ENCODE measurements at regions not wholly inside any gene's neighbourhood (a gene's known extent, or its start where the extent isn't known, plus 50 kb on each side); places are given as distances from the start of the nearest gene placed in this dataset.

DNA sequence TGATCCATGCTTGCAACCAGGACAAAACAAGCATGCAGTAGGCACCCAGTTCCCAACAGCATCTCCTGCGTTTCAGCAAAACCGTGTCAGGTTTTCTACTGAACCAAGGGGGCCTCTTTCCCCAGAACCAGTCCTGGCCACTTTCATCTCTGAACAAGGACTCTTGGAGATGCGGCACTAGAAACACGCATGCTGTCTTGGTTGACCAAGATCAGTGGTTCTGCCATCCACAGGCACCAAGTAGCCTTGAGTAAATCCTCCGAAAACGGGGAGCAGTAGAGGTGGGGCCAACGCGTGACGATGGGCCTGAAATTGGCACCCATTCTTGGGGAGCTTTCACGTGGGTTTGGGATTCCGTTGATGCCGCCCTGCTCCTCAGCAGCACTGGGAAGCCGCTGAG, 62.5 kb upstream of the AJAP1 start:
- FAIRE-seq, result no peak
- DNase-seq (ENCODE audit: insufficient read length, low spot score), result no peak

GRCh38 chr1:4593106-4593505, 61.3 kb upstream of the AJAP1 start:
- no peak for FAIRE-seq
- no peak for DNase-seq (ENCODE audit: insufficient read length, low spot score)

DNA sequence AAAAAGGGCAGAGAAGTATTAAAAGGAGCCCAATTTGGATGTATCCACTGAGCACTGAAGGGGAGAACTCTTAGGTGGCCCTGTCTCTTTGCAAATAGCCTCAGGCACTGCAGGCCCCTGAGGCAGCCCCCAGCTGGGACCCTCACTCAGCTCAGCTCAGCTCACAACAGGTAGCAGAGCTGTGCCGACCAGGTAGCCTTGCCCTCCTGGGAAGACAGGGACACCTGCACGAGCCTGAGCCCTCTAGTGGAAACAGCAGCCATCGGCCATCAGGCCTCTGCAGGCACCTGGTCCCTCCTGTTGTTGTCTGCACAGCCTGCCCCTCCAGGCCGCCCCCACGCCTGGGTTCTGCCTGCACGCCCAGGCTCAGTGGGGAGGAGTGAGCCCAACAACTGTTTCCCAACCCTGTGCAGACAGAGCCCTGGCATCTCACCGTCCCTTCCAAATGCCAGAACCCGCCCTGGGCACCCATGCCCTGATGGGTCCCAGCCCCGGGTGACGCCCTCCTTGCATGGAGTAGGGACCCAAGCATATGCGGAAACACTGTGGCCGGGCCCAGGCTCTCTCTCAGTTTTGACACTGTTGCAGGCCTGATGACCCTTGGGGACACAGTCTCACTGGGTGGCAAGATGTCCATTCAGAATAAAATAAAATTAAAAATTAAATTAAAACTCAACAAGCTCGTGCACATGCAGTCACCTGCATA, 60.0 kb upstream of the AJAP1 start:
- FAIRE-seq (no peak), DNase-seq (ENCODE audit: insufficient read length, low spot score) (no peak)

DNA sequence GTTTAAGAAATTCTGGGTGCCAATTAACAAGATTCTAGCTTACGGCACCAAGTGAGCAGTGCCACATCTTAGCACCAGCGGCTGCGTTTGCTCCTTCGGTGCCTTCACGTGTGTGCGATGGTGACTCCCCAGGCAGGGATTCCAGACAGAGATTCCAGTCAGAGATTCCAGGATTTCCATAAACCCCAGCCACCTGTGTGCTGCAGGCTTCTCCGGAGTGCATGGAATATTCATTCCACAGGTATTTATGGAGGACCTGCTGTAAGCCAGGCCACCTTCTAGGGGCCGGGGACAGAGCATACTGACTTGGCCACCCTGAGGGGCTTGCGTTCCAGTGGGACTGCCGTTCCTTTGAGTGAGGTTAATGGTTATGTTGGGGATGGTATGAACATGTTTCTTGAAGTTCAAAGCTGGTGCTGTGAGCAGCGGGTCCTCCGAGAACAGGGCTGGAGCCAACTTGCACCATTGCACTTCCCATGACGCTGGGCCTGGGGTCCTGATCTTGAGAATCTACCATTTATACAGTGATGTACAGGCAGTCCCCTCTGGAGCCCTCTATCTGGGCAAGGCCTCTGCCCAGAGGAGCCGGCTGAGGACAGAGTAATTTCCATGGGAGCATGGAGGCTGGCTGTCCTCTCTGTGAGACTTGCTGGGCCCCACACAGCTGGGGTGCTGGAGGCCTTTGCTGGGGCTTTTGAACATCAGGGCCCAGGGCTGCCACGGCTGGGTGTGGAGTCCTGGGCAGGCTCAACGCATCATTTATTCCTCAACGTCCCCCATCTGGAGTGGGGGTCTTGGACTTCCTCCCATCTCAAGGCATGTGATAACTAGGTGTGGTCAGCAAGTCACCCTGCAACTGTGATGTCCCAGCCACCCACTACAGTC, 58.8 kb upstream of the AJAP1 start:
- FAIRE-seq (no peak), DNase-seq (ENCODE audit: insufficient read length, low spot score) (no peak)

DNA sequence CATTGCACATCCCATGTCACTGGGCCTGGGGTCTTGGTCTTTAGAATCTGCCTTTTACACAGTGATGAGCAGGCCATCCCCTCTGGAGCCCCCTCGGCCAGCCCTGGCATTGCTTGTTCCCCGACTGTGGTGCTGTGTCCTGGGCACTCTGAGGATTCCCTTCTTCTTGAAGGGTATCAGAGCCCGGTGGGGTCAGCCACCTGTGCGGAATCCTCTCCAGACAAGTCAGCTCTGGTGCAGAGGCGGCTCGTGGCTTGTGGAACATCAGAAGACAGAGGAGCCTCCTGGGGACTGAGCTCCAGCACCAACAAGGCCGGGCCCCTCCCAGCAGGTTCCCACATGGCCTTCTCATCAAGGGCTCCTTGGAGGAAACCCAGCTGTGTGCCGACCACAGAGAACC, 57.9 kb upstream of the AJAP1 start:
- DNase-seq (ENCODE audit: insufficient read length, low spot score) (no peak), FAIRE-seq (no peak)

- FAIRE-seq (no peak), DNase-seq (ENCODE audit: insufficient read length, low spot score) (no peak)
Observed at GRCh38 chr1:4597020-4597419, 57.4 kb upstream of the AJAP1 start.

DNA sequence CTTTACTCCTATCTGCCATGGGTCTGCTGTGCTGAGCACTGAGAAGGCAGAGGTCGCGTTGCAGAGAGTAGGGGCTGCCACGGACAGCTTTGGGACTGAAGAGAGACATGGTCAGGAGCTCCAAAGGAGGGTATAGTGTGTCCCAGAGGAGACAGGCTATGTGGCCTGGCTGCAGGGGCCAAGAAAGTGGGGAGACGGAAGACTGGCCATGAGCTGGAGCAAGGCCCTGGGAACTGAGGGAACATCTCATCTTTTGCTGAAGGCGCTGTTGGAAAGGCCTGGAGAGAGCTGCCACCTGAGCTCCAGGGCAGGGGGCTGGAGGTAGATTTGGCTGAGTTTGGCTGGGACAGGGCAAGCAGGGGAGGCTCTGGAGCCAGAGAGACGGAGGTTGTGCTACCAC, 55.8 kb upstream of the AJAP1 start:
- DNase-seq (ENCODE audit: insufficient read length, low spot score) (no peak), FAIRE-seq (no peak)

DNA sequence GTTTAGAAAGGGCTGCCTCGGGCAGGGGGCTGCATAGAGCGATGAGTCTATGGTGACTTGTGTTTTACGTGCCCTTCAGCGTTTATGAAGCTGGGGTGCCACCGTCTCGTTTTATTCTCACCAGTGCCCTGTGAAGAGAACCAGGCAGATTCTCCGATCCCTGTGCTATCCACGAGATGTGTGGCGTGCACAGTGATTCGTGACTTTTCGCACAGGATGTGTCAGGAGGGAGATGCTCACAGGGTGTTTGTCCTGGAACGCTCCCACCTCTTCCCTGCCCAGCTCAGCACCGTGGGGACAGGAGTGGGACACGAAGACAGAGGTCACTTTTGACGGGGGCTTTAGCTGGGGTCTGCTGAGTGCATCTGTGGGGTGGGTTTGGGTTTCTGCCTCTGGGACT, 54.9 kb upstream of the AJAP1 start:
- DNase-seq (ENCODE audit: insufficient read length, low spot score) (no peak), FAIRE-seq (no peak)

- DNase-seq (ENCODE audit: insufficient read length, low spot score) (no peak), FAIRE-seq (no peak)
Observed at GRCh38 chr1:4599951-4600481, 54.4 kb upstream of the AJAP1 start.

DNA sequence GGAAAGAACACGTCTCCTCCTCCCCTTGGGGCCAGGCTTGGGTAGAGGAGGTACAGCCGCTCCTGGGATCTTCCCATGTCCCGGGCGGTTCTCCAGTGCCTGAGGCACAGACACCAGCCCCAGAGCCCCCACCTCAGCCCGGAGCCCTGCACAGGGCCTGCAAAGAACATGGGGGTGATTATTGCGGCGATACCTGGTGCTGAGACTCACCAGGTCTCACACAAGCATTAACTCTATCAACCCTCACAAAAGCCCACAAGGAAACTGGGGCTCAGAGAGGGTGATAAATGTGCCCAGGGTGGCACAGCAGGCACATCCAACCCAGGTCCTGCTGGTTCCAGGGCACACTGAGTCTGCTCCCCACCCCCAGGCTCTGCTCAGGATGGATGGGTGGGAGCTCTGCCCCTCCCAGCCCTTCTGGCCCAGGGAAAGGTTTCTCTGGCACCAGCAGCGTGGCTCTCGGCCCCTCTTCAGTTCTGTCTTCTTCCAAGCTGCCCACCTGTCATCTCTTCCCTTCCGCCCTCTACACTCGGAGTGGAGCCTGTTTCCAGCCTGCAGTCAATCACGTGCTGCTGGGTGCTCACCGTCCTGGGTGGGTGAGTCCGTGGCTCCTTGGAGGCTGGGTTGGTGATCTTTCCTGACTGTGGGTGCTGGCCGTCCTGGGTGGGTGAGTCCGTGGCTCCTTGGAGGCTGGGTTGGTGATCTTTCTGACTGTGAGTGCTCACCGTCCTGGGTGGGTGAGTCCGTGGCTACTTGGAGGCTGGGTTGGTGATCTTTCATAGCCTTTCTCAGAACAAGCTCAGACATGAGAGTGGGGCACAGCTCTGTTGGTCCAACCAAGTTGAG, 53.6 kb upstream of the AJAP1 start:
- FAIRE-seq, result no peak
- DNase-seq (ENCODE audit: insufficient read length, low spot score), result no peak

GRCh38 chr1:4601941-4602340, 52.5 kb upstream of the AJAP1 start:
- FAIRE-seq (no peak), DNase-seq (ENCODE audit: insufficient read length, low spot score) (no peak)

DNA sequence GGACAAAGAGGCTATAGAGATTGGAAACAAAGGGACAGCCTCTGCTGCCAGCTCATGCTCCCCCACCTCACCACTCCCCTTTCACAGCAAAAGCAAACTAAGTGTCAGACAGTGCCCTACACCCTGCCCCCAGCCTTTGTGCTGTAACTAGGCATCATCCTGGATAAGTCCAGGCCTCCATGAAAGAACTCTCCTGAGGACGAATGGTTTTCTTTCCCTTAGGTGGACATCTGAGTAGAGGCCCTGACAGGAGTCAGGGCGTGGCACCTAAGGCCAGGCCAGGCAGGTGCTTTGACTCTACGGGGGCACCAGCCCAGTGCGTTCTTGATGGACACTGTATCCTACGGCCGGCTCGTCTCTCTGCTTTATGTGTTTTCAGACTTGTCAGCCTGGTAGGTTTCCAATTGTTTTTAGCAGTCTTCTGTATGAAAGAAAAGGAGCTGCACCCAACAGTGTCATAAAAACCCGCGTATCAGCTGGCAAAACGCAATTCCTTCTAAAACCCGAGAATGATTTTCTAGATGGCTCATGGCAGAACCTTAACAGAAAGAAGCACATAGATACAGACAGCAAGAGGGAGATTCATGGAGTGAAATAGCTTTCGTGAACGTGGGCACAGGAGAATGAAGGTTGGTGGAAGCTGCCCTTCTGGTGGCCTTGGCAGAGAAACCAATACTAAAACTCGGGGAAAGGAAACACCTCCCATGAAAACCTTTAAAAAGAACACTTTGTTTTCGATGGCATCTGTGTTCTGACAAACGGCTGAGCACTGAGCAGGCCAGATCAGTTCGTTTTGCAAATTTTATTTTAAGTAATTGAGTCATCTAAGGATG, 51.7 kb upstream of the AJAP1 start:
- DNase-seq (ENCODE audit: insufficient read length, low spot score) (no peak), FAIRE-seq (no peak)

DNA sequence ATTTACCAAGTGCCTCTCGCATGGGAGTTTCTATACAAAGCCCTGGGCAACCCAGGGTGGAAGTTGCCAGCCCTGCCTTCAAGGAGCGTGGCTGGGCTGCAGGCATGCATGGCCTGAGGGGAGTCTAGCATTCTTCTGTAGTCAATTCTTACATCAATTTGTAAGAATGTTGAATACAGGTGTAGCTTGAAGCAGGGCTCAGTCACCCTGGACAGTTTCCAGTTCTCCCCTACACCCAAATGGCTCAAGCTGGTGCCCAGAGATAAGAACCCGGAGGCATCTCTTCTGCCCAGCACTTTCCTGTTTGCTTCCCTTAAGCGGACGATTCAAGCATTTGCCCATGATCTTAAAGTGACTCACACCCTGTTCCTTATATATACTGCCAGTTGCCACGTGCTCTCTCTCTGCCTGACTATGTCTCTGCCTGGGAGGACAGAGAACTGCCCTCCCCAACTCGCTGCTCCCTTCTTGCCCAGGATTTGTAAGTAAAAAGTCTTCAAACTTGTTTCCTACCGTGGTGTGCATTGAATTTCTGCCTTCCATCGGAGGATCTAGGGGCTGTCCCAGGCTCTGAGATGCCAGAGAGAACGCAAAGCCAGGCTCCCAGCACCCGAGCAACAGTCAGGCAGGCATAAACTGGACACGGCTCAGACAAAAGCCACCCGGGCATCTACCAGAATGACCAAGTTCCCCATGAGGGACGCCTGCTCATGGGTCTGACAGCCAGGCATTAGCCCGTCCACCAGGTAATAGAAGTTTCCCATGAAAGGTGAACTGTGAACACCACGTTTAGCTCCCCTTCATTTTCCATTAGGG, 50.9 kb upstream of the AJAP1 start:
- no peak for FAIRE-seq
- DNase-seq (ENCODE audit: insufficient read length, low spot score), result no peak

Measured in GM19239 (cell line).